ENCODE measurements at regions not wholly inside any gene's neighbourhood (a gene's known extent, or its start where the extent isn't known, plus 50 kb on each side); places are given as distances from the start of the nearest gene placed in this dataset.

DNA sequence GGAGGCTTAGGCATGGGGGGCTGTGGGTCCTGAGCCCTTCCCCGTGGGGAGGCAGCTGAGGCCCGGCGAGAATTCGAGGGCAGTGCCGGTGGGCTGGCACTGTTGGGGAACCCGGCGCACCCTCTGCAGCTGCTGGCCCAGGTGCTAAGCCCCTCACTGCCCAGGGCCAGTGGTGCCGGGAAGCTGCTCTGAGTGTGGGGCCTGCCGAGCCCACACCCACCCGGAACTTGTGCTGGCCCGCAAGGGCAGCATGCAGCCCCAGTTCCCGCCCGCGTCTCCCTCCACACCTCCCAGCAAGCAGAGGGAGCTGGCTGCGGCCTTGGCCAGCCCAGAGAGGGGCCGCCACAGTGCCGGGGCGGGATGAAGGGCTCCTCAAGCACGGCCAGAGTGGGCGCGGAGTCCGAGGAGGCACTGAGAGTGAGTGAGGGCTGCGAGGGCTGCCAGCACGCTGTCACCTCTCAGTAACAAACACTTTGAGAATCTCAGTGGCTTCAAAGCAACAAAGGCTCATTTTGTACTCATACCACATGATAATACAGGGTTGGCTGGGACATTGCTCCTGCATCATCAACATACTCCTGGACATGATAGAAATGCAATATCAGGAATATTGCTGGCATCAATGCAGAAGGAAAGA, 265.7 kb upstream of the ANKRD55 start:
- Histone ChIP-seq H3K9me3 (no peaks in the 10 kb centered on the region), H3K27me3 (no peaks in the 10 kb centered on the region), H3K27ac (no peak overlapping the region), H3K4me3 (no peak overlapping the region), H3K36me3 (no peaks in the 10 kb centered on the region), H3K4me1 (peaks cover 8% of the 10 kb centered on the region)
- intact Hi-C loops (cut with DNase I) = no loop called here
- TF ChIP-seq CTCF (IDR thresholded peaks at IDR 0.05) = no peak
- ATAC-seq (no peak), DNase-seq (no peak)

DNA sequence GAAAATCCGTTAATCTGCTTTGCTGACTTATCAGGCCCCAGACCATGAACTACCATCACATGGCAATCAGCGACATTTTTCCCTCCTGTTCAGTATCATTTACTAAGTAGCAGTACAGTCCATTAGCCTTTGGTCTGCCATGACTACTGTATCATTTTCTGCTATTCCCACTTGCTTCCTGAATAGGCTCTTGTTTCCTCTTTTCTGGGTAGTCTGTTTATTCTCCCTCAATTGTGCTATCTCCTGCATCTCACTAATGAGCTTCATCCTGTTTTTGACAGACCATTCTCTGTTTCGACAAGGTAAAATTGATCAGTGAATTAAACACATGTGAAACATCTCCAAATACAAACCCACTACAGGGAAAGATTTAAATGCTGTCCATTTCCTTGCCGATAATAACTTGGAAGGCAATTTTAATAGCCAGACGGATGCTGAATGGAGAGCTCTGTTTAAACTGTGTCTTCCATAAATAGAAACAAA, 263.5 kb upstream of the ANKRD55 start:
- H3K4me1 ChIP-seq = peaks cover 14% of the 10 kb centered on the region
- no peak overlapping the region for H3K4me3 ChIP-seq
- H3K27me3 ChIP-seq = no peaks in the 10 kb centered on the region
- ATAC-seq = no peak
- H3K9me3 ChIP-seq = no peaks in the 10 kb centered on the region
- DNase-seq = no peak
- no peak for TF ChIP-seq CTCF (IDR thresholded peaks at IDR 0.05)
- H3K36me3 ChIP-seq = no peaks in the 10 kb centered on the region
- no peak overlapping the region for H3K27ac ChIP-seq
- intact Hi-C loops (cut with DNase I) = no loop called here

GRCh38 chr5:56494300-56494731, 261.2 kb upstream of the ANKRD55 start:
- Histone ChIP-seq H3K9me3 (no peaks in the 10 kb centered on the region), H3K36me3 (no peaks in the 10 kb centered on the region), H3K4me3 (no peak overlapping the region), H3K27ac (no peak overlapping the region), H3K27me3 (no peaks in the 10 kb centered on the region), H3K4me1 (peaks cover 14% of the 10 kb centered on the region)
- ATAC-seq (peak; percentile 38), DNase-seq (no peak)
- TF ChIP-seq CTCF (IDR thresholded peaks at IDR 0.05) = no peak
- intact Hi-C loops (cut with DNase I) = no loop called here

GRCh38 chr5:56493766-56494165, 260.6 kb upstream of the ANKRD55 start:
- no peak overlapping the region for H3K27ac ChIP-seq
- H3K4me1 ChIP-seq = peaks cover 14% of the 10 kb centered on the region
- H3K27me3 ChIP-seq = no peaks in the 10 kb centered on the region
- no peak for DNase-seq
- TF ChIP-seq CTCF (IDR thresholded peaks at IDR 0.05) = no peak
- no peaks in the 10 kb centered on the region for H3K9me3 ChIP-seq
- no peaks in the 10 kb centered on the region for H3K36me3 ChIP-seq
- intact Hi-C loops (cut with DNase I) = no loop called here
- no peak overlapping the region for H3K4me3 ChIP-seq
- no peak for ATAC-seq

DNA sequence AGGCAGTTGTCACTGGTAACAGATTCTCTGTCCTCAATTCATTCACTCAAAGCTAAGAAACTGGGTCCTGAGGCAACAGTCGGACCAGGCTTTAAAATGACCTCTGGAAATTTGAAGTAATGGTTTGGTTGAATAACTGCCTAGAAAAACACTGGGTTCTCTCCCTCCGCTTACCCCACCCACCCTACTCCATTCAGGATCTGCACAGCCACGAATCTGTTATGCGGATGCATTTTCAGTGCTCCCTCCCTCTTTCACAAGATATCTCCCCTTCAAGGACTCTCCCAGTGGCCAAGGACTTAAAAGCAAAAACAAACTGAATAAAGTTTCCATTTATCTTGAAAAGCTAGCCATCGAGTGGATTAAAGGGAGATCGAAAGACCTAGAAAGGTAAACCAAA, 260.2 kb upstream of the ANKRD55 start:
- intact Hi-C loops (cut with DNase I) = no loop called here
- Histone ChIP-seq H3K36me3 (no peaks in the 10 kb centered on the region), H3K4me3 (no peak overlapping the region), H3K9me3 (no peaks in the 10 kb centered on the region), H3K27me3 (no peaks in the 10 kb centered on the region), H3K27ac (no peak overlapping the region), H3K4me1 (peaks cover 14% of the 10 kb centered on the region)
- DNase-seq (no peak), ATAC-seq (no peak)
- TF ChIP-seq CTCF (IDR thresholded peaks at IDR 0.05) = no peak

- DNase-seq (no peak), ATAC-seq (no peak)
- H3K27me3 ChIP-seq = no peaks in the 10 kb centered on the region
- H3K9me3 ChIP-seq = no peaks in the 10 kb centered on the region
- H3K27ac ChIP-seq = no peak overlapping the region
- intact Hi-C loops (cut with DNase I) = no loop called here
- H3K4me3 ChIP-seq = no peak overlapping the region
- TF ChIP-seq CTCF (IDR thresholded peaks at IDR 0.05) = no peak
- H3K36me3 ChIP-seq = no peaks in the 10 kb centered on the region
- H3K4me1 ChIP-seq = peaks cover 14% of the 10 kb centered on the region
Observed at GRCh38 chr5:56492812-56493211, 259.7 kb upstream of the ANKRD55 start.

Data from upper lobe of right lung (tissue), 1 donor.